ENCODE measurements at regions not wholly inside any gene's neighbourhood (a gene's known extent, or its start where the extent isn't known, plus 50 kb on each side); places are given as distances from the start of the nearest gene placed in this dataset.

- H3K4me1 ChIP-seq (ENCODE audit: control insufficient read depth, insufficient read depth, low read length) = no peaks in the 10 kb centered on the region
- H3K4me3 ChIP-seq (ENCODE audit: low read length) = no peak overlapping the region
- H3K36me3 ChIP-seq (ENCODE audit: control insufficient read depth, insufficient read depth, low read length) = no peaks in the 10 kb centered on the region
- no peak overlapping the region for H3K9ac ChIP-seq (ENCODE audit: low read length)
- no peaks in the 10 kb centered on the region for H3K27me3 ChIP-seq (ENCODE audit: control insufficient read depth, insufficient read depth, low read length)
- no peaks in the 10 kb centered on the region for H3K9me3 ChIP-seq (ENCODE audit: control insufficient read depth, low read length)
Observed at GRCh38 chr5:164637931-164638521, 1132.6 kb downstream of the MAT2B start.

- Histone ChIP-seq H3K36me3 (ENCODE audit: control insufficient read depth, insufficient read depth, low read length) (no peaks in the 10 kb centered on the region), H3K9me3 (ENCODE audit: control insufficient read depth, low read length) (no peaks in the 10 kb centered on the region), H3K9ac (ENCODE audit: low read length) (no peak overlapping the region), H3K27me3 (ENCODE audit: control insufficient read depth, insufficient read depth, low read length) (no peaks in the 10 kb centered on the region), H3K4me1 (ENCODE audit: control insufficient read depth, insufficient read depth, low read length) (no peaks in the 10 kb centered on the region), H3K4me3 (ENCODE audit: low read length) (no peak overlapping the region)
Observed at GRCh38 chr5:164649266-164649665, 1143.8 kb downstream of the MAT2B start.

GRCh38 chr5:164650427-164650826 lies 1145.0 kb downstream of the MAT2B start:
- Histone ChIP-seq H3K36me3 (ENCODE audit: control insufficient read depth, insufficient read depth, low read length) (no peaks in the 10 kb centered on the region), H3K27me3 (ENCODE audit: control insufficient read depth, insufficient read depth, low read length) (no peaks in the 10 kb centered on the region), H3K4me1 (ENCODE audit: control insufficient read depth, insufficient read depth, low read length) (no peaks in the 10 kb centered on the region), H3K4me3 (ENCODE audit: low read length) (no peak overlapping the region), H3K9ac (ENCODE audit: low read length) (no peak overlapping the region), H3K9me3 (ENCODE audit: control insufficient read depth, low read length) (no peaks in the 10 kb centered on the region)

GRCh38 chr5:164651546-164652275 lies 1146.3 kb downstream of the MAT2B start:
- H3K4me1 ChIP-seq (ENCODE audit: control insufficient read depth, insufficient read depth, low read length) = no peaks in the 10 kb centered on the region
- H3K36me3 ChIP-seq (ENCODE audit: control insufficient read depth, insufficient read depth, low read length) = no peaks in the 10 kb centered on the region
- no peak overlapping the region for H3K9ac ChIP-seq (ENCODE audit: low read length)
- H3K27me3 ChIP-seq (ENCODE audit: control insufficient read depth, insufficient read depth, low read length) = no peaks in the 10 kb centered on the region
- H3K4me3 ChIP-seq (ENCODE audit: low read length) = no peak overlapping the region
- no peaks in the 10 kb centered on the region for H3K9me3 ChIP-seq (ENCODE audit: control insufficient read depth, low read length)

- Histone ChIP-seq H3K9ac (ENCODE audit: low read length) (no peak overlapping the region), H3K36me3 (ENCODE audit: control insufficient read depth, insufficient read depth, low read length) (no peaks in the 10 kb centered on the region), H3K27me3 (ENCODE audit: control insufficient read depth, insufficient read depth, low read length) (no peaks in the 10 kb centered on the region), H3K4me1 (ENCODE audit: control insufficient read depth, insufficient read depth, low read length) (no peaks in the 10 kb centered on the region), H3K4me3 (ENCODE audit: low read length) (no peak overlapping the region), H3K9me3 (ENCODE audit: control insufficient read depth, low read length) (no peaks in the 10 kb centered on the region)
Observed at GRCh38 chr5:164652276-164652660, 1146.8 kb downstream of the MAT2B start.

- H3K9ac ChIP-seq (ENCODE audit: low read length) = no peak overlapping the region
- no peaks in the 10 kb centered on the region for H3K27me3 ChIP-seq (ENCODE audit: control insufficient read depth, insufficient read depth, low read length)
- no peaks in the 10 kb centered on the region for H3K4me1 ChIP-seq (ENCODE audit: control insufficient read depth, insufficient read depth, low read length)
- H3K36me3 ChIP-seq (ENCODE audit: control insufficient read depth, insufficient read depth, low read length) = no peaks in the 10 kb centered on the region
- no peaks in the 10 kb centered on the region for H3K9me3 ChIP-seq (ENCODE audit: control insufficient read depth, low read length)
- no peak overlapping the region for H3K4me3 ChIP-seq (ENCODE audit: low read length)
Observed at GRCh38 chr5:164663198-164663989, 1158.0 kb downstream of the MAT2B start.

- no peaks in the 10 kb centered on the region for H3K9me3 ChIP-seq (ENCODE audit: control insufficient read depth, low read length)
- H3K9ac ChIP-seq (ENCODE audit: low read length) = no peak overlapping the region
- no peaks in the 10 kb centered on the region for H3K4me1 ChIP-seq (ENCODE audit: control insufficient read depth, insufficient read depth, low read length)
- no peaks in the 10 kb centered on the region for H3K27me3 ChIP-seq (ENCODE audit: control insufficient read depth, insufficient read depth, low read length)
- no peak overlapping the region for H3K4me3 ChIP-seq (ENCODE audit: low read length)
- no peaks in the 10 kb centered on the region for H3K36me3 ChIP-seq (ENCODE audit: control insufficient read depth, insufficient read depth, low read length)
Observed at GRCh38 chr5:164671640-164672039, 1166.2 kb downstream of the MAT2B start.

- Histone ChIP-seq H3K4me3 (ENCODE audit: low read length) (no peak overlapping the region), H3K9me3 (ENCODE audit: control insufficient read depth, low read length) (no peaks in the 10 kb centered on the region), H3K9ac (ENCODE audit: low read length) (no peak overlapping the region), H3K27me3 (ENCODE audit: control insufficient read depth, insufficient read depth, low read length) (no peaks in the 10 kb centered on the region), H3K36me3 (ENCODE audit: control insufficient read depth, insufficient read depth, low read length) (no peaks in the 10 kb centered on the region), H3K4me1 (ENCODE audit: control insufficient read depth, insufficient read depth, low read length) (no peaks in the 10 kb centered on the region)
Observed at GRCh38 chr5:164672205-164672604, 1166.8 kb downstream of the MAT2B start.

- H3K4me1 ChIP-seq (ENCODE audit: control insufficient read depth, insufficient read depth, low read length) = no peaks in the 10 kb centered on the region
- H3K9ac ChIP-seq (ENCODE audit: low read length) = no peak overlapping the region
- no peaks in the 10 kb centered on the region for H3K36me3 ChIP-seq (ENCODE audit: control insufficient read depth, insufficient read depth, low read length)
- no peaks in the 10 kb centered on the region for H3K27me3 ChIP-seq (ENCODE audit: control insufficient read depth, insufficient read depth, low read length)
- H3K9me3 ChIP-seq (ENCODE audit: control insufficient read depth, low read length) = no peaks in the 10 kb centered on the region
- no peak overlapping the region for H3K4me3 ChIP-seq (ENCODE audit: low read length)
Observed at GRCh38 chr5:164672931-164673694, 1167.7 kb downstream of the MAT2B start.

GRCh38 chr5:164679461-164679860 lies 1174.0 kb downstream of the MAT2B start:
- no peak overlapping the region for H3K9ac ChIP-seq (ENCODE audit: low read length)

GRCh38 chr5:164680216-164680615 lies 1174.8 kb downstream of the MAT2B start:
- no peaks in the 10 kb centered on the region for H3K27me3 ChIP-seq (ENCODE audit: control insufficient read depth, insufficient read depth, low read length)
- H3K9ac ChIP-seq (ENCODE audit: low read length) = no peak overlapping the region
- H3K9me3 ChIP-seq (ENCODE audit: control insufficient read depth, low read length) = no peaks in the 10 kb centered on the region
- H3K4me3 ChIP-seq (ENCODE audit: low read length) = no peak overlapping the region
- no peaks in the 10 kb centered on the region for H3K4me1 ChIP-seq (ENCODE audit: control insufficient read depth, insufficient read depth, low read length)
- no peaks in the 10 kb centered on the region for H3K36me3 ChIP-seq (ENCODE audit: control insufficient read depth, insufficient read depth, low read length)

More at GRCh38 chr5:164679461-164679860, 1174.0 kb downstream of the MAT2B start:
- H3K4me3 ChIP-seq (ENCODE audit: low read length) = no peak overlapping the region
- no peaks in the 10 kb centered on the region for H3K9me3 ChIP-seq (ENCODE audit: control insufficient read depth, low read length)
- H3K36me3 ChIP-seq (ENCODE audit: control insufficient read depth, insufficient read depth, low read length) = no peaks in the 10 kb centered on the region
- no peaks in the 10 kb centered on the region for H3K27me3 ChIP-seq (ENCODE audit: control insufficient read depth, insufficient read depth, low read length)
- no peaks in the 10 kb centered on the region for H3K4me1 ChIP-seq (ENCODE audit: control insufficient read depth, insufficient read depth, low read length)

Data from mucosa of stomach (tissue), 1 donor.